Neural cell (in vitro differentiated cells): ENCODE measurements at regions not wholly inside any gene's neighbourhood (a gene's known extent, or its start where the extent isn't known, plus 50 kb on each side); places are given as distances from the start of the nearest gene placed in this dataset.

Experiments used
- H2AFZ ChIP-seq: fragments of 200-600, 300-800 bp; sonication (generic), shearing (Covaris generic); 2 replicates; pipeline ENCODE4 v1.6.0; 2014; ENCODE audit warnings: low read depth, mild to moderate bottlenecking, antibody characterized with exemption, low read length, moderate library complexity
- H3F3A ChIP-seq: fragments of 200-600 bp; shearing (Covaris generic); 2 replicates; pipeline ENCODE4 v1.6.1; 2016; ENCODE audit warnings: mild to moderate bottlenecking, moderate library complexity, mixed read lengths, antibody characterized with exemption, low read length; ENCODE audit not compliant: insufficient read depth, poor library complexity, severe bottlenecking
- H3K27ac ChIP-seq: fragments of 200-600, 300-800 bp; sonication (generic), shearing (Covaris generic); 2 replicates; pipeline ENCODE4 v1.5.1; 2014; ENCODE audit warnings: mild to moderate bottlenecking, low read length, moderate library complexity
- H3K27me3 ChIP-seq: fragments of 300-800, 200-600 bp; sonication (generic), shearing (Covaris generic); 2 replicates; pipeline ENCODE4 v1.6.0; 2014; ENCODE audit warnings: mild to moderate bottlenecking, low read depth, low read length, moderate library complexity; ENCODE audit not compliant: insufficient read depth
- H3K36me3 ChIP-seq: fragments of 300-800, 200-600 bp; sonication (generic), shearing (Covaris generic); 2 replicates; pipeline ENCODE4 v1.5.1; 2014; ENCODE audit warnings: mild to moderate bottlenecking, antibody characterized with exemption, low read length, moderate library complexity; ENCODE audit not compliant: insufficient read depth
- H3K4me2 ChIP-seq: fragments of 300-800, 200-600 bp; sonication (generic), shearing (Covaris generic); 2 replicates; pipeline ENCODE4 v1.6.0; 2014; ENCODE audit warnings: mild to moderate bottlenecking, low read length
- H3K4me3 ChIP-seq: fragments of 300-800, 200-600 bp; sonication (generic), shearing (Covaris generic); 2 replicates; pipeline ENCODE4 v1.5.1; 2014; ENCODE audit warnings: mild to moderate bottlenecking, low read length, moderate library complexity
- H3K79me2 ChIP-seq: fragments of 200-600 bp; shearing (Covaris generic); replicated peaks from 2 replicates; pipeline ENCODE4 v1.6.0; 2014; ENCODE audit warnings: mild to moderate bottlenecking, low read length, moderate library complexity; ENCODE audit not compliant: insufficient read depth
- H3K9ac ChIP-seq: fragments of 300-800, 200-600 bp; sonication (generic), shearing (Covaris generic); 2 replicates; pipeline ENCODE4 v1.6.1; 2016; ENCODE audit warnings: mild to moderate bottlenecking, low read length, mixed read lengths
- H3K9me2 ChIP-seq: fragments of 200-600 bp; shearing (Covaris generic); 2 replicates; pipeline ENCODE4 v1.6.1; 2016; ENCODE audit warnings: mild to moderate bottlenecking, low read length, mixed read lengths; ENCODE audit not compliant: insufficient read depth
- H3K9me3 ChIP-seq: fragments of 200-600, 300-800 bp; sonication (generic), shearing (Covaris generic); 2 replicates; pipeline ENCODE4 v1.6.1; 2016; ENCODE audit warnings: mild to moderate bottlenecking, mixed run types, low read length, moderate library complexity, mixed read lengths
- H4K20me1 ChIP-seq: fragments of 200-600 bp; shearing (Covaris generic); 2 replicates; pipeline ENCODE4 v1.6.1; 2016; ENCODE audit warnings: mild to moderate bottlenecking, mixed run types; ENCODE audit not compliant: insufficient read depth
- EP300 ChIP-seq: fragments of 450-650 bp; conservative IDR thresholded peaks from 2 replicates; pipeline ENCODE4 v1.6.1; 2014; ENCODE audit warnings: antibody characterized with exemption, mild to moderate bottlenecking, moderate library complexity; ENCODE audit not compliant: poor library complexity, severe bottlenecking
- EZH2 ChIP-seq: fragments of 200-600, 300-800 bp; shearing (Covaris generic), sonication (generic); IDR thresholded peaks from 2 replicates; pipeline ENCODE4 v1.6.1; 2014; ENCODE audit warnings: antibody characterized with exemption, low read length, borderline replicate concordance, mild to moderate bottlenecking; ENCODE audit not compliant: insufficient read depth, poor library complexity, severe bottlenecking
- MXI1 ChIP-seq: fragments of 450-650 bp; conservative IDR thresholded peaks from 2 replicates; pipeline ENCODE4 v1.6.1; 2014; ENCODE audit warnings: antibody characterized with exemption, mild to moderate bottlenecking; ENCODE audit not compliant: poor library complexity, severe bottlenecking
- POLR2AphosphoS5 ChIP-seq: IDR thresholded peaks from 2 replicates; pipeline ENCODE4 v1.6.1; 2012
- RAD21 ChIP-seq: fragments of 450-650 bp; conservative IDR thresholded peaks from 2 replicates; pipeline ENCODE4 v1.6.1; 2014; ENCODE audit warnings: antibody characterized with exemption, mild to moderate bottlenecking, moderate library complexity
- SMC3 ChIP-seq: fragments of 450-650 bp; conservative IDR thresholded peaks from 2 replicates; pipeline ENCODE4 v1.6.1; 2014; ENCODE audit warnings: antibody characterized with exemption, mild to moderate bottlenecking, moderate library complexity; ENCODE audit not compliant: poor library complexity
- TAF1 ChIP-seq: IDR thresholded peaks from 2 replicates; pipeline ENCODE4 v1.6.1; 2012; ENCODE audit warnings: low read depth
- TF ChIP-seq, protein P1 (sequence below): fragments of 450-650 bp; IDR thresholded peaks from 2 replicates; pipeline ENCODE4 v1.5.1; 2014; ENCODE audit warnings: antibody characterized with exemption, mild to moderate bottlenecking, moderate library complexity; ENCODE audit not compliant: poor library complexity, severe bottlenecking
- TF ChIP-seq, protein P2 (sequence below): IDR thresholded peaks from 2 replicates; pipeline ENCODE4 v1.6.1; 2012; ENCODE audit warnings: borderline replicate concordance

GRCh38 chr2:2671826-2672225 is 340.8 kb upstream of the MYT1L start:
- Histone ChIP-seq H3K9me2 (no peaks in the 10 kb centered on the region), H3K9ac (no peak overlapping the region), H3K27ac (no peak overlapping the region), H3F3A (no peaks in the 10 kb centered on the region), H3K4me2 (no peak overlapping the region), H3K27me3 (no peaks in the 10 kb centered on the region), H3K36me3 (no peaks in the 10 kb centered on the region), H4K20me1 (no peaks in the 10 kb centered on the region), H3K79me2 (no peaks in the 10 kb centered on the region), H3K9me3 (no peaks in the 10 kb centered on the region), H3K4me3 (no peak overlapping the region), H2AFZ (no peak overlapping the region)
- TF ChIP-seq, protein P1, sequence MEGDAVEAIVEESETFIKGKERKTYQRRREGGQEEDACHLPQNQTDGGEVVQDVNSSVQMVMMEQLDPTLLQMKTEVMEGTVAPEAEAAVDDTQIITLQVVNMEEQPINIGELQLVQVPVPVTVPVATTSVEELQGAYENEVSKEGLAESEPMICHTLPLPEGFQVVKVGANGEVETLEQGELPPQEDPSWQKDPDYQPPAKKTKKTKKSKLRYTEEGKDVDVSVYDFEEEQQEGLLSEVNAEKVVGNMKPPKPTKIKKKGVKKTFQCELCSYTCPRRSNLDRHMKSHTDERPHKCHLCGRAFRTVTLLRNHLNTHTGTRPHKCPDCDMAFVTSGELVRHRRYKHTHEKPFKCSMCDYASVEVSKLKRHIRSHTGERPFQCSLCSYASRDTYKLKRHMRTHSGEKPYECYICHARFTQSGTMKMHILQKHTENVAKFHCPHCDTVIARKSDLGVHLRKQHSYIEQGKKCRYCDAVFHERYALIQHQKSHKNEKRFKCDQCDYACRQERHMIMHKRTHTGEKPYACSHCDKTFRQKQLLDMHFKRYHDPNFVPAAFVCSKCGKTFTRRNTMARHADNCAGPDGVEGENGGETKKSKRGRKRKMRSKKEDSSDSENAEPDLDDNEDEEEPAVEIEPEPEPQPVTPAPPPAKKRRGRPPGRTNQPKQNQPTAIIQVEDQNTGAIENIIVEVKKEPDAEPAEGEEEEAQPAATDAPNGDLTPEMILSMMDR, result no peak

GRCh38 chr2:2669316-2669715 is 338.2 kb upstream of the MYT1L start:
- no peaks in the 10 kb centered on the region for H4K20me1 ChIP-seq
- TF ChIP-seq POLR2AphosphoS5 (no peak), RAD21 (no peak), MXI1 (no peak), EZH2 (no peak), EP300 (no peak), TAF1 (no peak), SMC3 (no peak)
- TF ChIP-seq, protein P2, sequence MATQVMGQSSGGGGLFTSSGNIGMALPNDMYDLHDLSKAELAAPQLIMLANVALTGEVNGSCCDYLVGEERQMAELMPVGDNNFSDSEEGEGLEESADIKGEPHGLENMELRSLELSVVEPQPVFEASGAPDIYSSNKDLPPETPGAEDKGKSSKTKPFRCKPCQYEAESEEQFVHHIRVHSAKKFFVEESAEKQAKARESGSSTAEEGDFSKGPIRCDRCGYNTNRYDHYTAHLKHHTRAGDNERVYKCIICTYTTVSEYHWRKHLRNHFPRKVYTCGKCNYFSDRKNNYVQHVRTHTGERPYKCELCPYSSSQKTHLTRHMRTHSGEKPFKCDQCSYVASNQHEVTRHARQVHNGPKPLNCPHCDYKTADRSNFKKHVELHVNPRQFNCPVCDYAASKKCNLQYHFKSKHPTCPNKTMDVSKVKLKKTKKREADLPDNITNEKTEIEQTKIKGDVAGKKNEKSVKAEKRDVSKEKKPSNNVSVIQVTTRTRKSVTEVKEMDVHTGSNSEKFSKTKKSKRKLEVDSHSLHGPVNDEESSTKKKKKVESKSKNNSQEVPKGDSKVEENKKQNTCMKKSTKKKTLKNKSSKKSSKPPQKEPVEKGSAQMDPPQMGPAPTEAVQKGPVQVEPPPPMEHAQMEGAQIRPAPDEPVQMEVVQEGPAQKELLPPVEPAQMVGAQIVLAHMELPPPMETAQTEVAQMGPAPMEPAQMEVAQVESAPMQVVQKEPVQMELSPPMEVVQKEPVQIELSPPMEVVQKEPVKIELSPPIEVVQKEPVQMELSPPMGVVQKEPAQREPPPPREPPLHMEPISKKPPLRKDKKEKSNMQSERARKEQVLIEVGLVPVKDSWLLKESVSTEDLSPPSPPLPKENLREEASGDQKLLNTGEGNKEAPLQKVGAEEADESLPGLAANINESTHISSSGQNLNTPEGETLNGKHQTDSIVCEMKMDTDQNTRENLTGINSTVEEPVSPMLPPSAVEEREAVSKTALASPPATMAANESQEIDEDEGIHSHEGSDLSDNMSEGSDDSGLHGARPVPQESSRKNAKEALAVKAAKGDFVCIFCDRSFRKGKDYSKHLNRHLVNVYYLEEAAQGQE, result no peak
- TF ChIP-seq, protein P1, result no peak
- H3K27ac ChIP-seq, result no peak overlapping the region
- no peaks in the 10 kb centered on the region for H3K9me3 ChIP-seq
- no peaks in the 10 kb centered on the region for H3K27me3 ChIP-seq
- H3K9me2 ChIP-seq, result no peaks in the 10 kb centered on the region
- no peak overlapping the region for H3K9ac ChIP-seq
- no peaks in the 10 kb centered on the region for H3K36me3 ChIP-seq
- no peak overlapping the region for H3K4me3 ChIP-seq
- no peaks in the 10 kb centered on the region for H3K79me2 ChIP-seq
- H3F3A ChIP-seq, result no peaks in the 10 kb centered on the region
- no peak overlapping the region for H3K4me2 ChIP-seq
- no peak overlapping the region for H2AFZ ChIP-seq
